IPS DF 4.7 (cell line): ENCODE measurements at regions not wholly inside any gene's neighbourhood (a gene's known extent, or its start where the extent isn't known, plus 50 kb on each side); places are given as distances from the start of the nearest gene placed in this dataset.
"Not testable (repeated sequence)": the region's sequence is repeated elsewhere in the genome, so short reads cannot be mapped to it uniquely, and the experiment has no call there.

Experiments
- DNase-seq: peaks from one replicate; pipeline ENCODE4 v3.0.0-alpha.2; 2013; ENCODE audit warnings: low spot score; ENCODE audit errors: extremely low read depth

- DNase-seq: no peak
Observed at GRCh38 chrX:465418-466215, 78.9 kb upstream of the PPP2R3B start.

GRCh38 chrX:466836-467235 is 80.1 kb upstream of the PPP2R3B start:
- not testable (repeated sequence) for DNase-seq

GRCh38 chrX:467686-468085 is 81.0 kb upstream of the PPP2R3B start:
- not testable (repeated sequence) for DNase-seq

DNA sequence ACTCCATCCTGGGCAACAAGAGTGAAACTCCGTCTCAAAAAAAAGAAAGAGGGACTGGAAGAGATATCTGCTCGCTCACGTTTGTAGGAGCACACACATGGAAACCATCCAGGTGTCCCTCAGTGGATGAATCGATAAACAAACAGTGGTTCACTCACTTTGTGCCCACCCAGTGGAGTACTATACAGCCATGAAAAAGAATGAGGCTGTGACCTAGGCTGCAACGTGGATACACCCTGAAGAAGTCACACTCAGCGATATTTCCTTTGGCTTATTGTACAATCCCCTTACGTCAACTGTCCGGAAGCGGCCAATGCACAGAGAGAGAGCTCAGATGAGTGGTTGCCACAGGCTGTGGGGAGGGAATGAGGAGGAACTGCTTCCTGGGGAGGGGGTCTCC is 82.3 kb upstream of the PPP2R3B start:
- DNase-seq: no peak

- no peak for DNase-seq
Observed at GRCh38 chrX:470686-471085, 84.0 kb upstream of the PPP2R3B start.

DNA sequence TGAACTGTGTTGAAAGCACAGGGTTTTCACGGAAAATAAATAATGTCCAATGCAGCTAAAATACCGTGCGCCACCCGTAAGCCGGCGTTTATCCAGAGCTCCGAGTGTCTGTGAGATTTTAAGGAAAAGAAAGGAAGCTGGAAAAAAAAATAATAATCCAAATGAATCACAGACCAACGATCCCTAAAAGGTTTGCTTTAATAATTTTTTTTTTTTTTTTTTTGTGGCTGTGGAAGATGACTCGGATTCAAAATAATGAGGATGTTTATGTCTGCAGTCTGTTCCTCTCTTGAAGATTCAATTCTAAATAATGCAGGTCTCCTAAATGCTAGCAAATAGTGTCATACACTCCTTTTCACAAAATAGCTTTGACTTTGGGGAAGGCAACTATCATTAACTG is 84.6 kb upstream of the PPP2R3B start:
- DNase-seq: no peak

DNA sequence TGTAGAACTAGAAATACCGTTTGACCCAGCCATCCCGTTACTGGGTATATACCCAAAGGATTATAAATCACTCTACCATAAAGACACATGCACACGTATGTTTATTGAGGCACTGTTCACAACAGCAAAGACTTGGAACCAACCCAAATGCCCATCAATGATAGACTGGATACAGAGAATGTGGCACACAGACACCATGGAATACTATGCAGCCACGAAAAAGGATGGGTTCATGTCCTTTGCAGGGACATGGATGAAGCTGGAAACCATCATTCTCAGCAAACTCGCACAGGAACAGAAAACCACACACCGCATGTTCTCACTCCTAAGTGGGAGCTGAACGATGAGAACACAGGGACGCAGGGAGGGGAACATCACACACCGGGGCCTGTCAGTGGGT is 85.6 kb upstream of the PPP2R3B start:
- DNase-seq: not testable (repeated sequence)

- DNase-seq: no peak
Observed at GRCh38 chrX:475926-476723, 89.4 kb upstream of the PPP2R3B start.

DNA sequence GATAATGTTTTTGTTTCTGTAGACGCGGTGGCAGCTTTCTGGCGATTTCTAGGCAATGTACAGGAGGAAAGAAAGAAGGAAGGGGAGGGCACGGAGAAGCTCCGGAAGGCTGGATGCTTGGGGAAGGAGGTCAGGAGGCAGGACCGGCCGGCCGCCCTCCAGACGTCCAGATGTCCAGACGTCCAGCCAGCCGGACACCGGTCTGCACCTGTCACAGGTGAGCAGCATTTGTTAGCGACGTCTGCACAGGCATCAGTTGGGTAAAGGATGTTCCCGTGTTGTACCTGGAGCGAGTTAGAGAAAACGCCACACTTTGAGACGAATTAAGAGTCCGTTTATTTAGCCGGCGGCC is 90.0 kb upstream of the PPP2R3B start:
- DNase-seq: no peak

DNA sequence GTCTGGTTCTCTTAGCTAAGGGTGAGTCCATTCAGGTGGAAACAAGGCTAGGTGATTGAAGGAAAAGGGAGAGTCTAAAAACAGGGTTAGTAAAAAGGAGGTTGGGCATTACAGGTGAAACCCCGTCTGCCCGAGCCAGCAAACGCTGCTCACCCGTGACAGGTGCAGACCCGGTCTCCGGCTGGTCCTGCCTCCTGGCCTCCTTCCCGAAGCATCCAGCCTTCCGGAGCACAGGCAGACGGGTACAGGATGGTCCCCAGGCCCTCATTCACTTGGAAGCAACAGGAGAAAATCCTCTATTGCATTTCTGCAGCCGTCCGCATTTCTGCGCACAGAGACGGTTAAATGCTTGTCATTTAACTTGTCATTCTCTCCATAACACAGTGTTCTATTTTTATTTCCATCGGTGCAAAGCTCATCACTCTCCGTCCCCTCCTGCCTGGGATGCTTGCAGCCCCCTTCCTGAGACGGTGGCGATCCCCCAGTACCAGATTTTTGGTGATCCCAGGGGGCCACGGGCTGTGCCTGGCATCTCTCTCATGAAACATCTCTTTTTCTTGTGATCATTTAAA is 90.8 kb upstream of the PPP2R3B start:
- DNase-seq: no peak

DNA sequence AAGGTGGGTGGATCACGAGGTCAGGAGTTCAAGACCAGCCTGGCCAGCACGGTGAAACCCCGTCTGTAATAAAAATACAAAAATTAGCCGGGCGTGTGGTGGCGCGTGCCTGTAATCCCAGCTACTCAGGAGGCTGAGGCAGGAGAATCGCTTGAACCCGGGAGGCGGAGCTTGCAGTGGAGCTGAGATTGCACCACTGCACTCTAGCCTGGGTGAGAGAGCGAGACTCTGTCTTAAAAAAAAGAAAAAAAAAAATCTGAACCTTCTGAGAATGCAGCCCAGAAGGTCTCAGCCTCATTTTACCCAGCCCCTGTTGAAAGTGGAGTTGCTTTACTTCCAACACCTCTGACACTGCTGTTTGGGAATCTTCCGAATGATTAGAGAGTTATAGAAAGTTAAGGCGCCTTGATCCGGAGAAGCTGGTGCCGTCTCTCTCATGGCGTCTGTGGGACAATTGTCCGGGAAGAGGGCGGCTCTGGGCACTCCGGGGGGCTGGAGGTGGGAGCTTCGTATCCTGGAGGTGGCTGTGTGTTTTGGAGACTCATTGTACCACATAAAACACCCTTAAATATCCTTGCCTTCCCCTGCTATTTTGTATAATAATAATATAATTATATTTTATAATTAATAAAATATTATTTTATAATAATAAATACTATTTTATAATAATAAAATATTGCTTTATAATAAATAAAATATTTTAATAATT is 92.7 kb upstream of the PPP2R3B start:
- no peak for DNase-seq

DNA sequence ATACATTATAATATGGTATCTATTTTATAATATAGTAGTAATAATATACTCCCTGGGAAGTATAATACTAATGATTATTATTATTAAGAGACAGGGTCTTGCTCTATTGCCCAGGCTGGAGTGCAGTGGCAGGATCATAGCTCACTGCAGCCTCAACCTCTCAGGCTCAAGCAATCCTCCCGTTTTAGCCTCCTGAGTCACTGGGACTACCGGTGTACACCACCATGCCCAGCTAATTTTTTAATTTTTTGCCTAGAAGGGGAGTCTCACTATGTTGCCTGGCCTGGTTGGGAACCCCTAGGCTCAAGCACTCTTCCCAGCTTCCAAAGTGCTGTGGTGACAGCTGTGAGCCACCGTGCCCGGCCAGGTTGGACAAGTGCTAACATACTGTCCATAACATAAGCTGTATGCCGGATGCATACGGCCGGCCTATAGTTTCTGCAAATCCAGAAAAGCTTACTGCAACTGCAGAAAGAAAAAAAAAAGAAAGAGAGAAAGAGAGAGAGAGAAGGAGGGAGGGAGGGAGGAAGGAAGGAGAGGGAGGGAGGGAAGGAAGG is 94.2 kb upstream of the PPP2R3B start:
- DNase-seq: no peak

- no peak for DNase-seq
Observed at GRCh38 chrX:482192-482701, 95.5 kb upstream of the PPP2R3B start.

DNA sequence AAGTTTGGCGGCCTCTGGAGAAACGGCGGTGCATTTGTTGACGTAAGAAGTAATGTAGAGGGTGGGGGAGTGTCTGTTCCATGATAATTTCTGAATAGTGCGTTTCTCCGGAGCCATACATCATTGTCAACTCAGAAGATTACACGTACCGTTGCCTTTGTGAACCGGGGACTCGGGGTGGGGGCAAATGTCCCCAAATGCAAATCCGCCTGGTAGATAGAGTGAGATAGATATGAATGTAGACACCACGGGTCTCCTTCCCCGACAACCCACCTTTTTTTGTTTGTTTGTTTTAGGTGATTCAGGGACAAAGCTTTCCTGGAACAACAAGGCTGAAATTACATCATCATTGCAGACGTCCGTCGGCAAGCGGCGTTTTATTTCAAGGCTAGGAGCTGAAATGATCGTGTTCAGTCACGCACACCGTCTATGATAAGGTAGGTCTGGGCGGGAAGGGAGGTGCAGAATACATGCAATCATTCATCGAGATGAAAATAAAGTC is 96.0 kb upstream of the PPP2R3B start:
- no peak for DNase-seq

GRCh38 chrX:485368-485767 is 98.7 kb upstream of the PPP2R3B start:
- DNase-seq: no peak

GRCh38 chrX:486325-486724 is 99.6 kb upstream of the PPP2R3B start:
- DNase-seq: no peak

DNA sequence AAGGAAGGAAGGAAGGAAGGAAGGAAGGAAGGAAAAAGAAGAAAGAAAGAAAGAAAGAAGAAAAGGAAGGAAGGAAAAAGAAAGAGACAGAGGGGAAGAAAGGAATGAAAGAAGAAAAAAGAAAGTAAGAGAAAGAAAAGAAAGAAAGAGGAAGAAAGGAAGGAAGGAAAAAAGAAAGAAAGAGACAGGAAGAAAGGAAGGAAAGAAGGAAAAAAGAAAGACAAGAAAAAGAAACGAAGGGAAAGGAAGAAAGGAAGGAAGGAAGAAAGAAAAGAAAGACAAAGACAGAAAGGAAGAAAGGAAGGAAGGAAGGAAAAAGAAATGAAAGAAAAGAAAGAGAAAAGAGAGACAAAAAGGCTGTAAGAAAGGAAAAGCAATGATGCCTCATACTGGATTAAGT is 101.1 kb upstream of the PPP2R3B start:
- DNase-seq: no peak

- DNase-seq: no peak
Observed at GRCh38 chrX:489820-490219, 103.1 kb upstream of the PPP2R3B start.

DNA sequence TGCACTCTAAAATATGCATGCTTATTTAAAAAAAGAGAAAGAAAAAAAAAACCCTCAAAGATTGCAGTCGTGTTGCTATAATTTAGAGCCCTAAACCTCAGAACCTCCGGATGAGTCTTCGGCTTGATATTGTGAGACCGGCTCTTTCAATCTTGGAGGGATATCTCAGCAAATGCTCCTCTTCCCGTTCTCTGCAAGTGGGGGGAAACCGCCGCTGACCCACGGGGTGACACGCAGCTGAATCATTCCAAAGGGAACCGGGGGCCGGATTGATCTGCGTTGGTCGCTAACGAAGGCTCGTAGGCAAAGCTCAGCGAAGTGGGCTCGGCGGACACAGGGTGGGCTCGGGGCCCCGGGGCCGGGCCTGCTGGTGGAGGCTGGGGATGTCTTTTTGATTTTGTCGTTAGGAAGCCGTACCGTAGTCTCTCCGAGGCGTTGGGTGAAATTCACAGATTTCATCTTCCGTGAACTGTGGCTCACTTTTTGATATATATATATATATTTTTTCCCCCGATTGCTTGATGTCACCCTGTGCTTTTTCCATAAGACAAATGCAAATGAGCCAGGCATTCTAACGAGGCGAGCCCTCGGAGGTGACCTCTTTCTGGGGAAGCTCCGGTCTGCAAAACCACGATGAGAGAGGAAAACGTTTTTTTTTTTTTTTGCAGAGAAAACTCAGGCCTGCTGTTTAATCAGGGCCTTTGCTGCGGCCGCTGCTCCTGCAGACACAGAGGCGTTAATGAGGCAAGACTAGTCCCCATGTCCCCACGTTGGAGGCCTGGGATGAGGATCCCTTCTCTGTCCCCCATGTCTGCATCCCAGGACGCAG is 110.7 kb upstream of the PPP2R3B start:
- DNase-seq: no peak

DNA sequence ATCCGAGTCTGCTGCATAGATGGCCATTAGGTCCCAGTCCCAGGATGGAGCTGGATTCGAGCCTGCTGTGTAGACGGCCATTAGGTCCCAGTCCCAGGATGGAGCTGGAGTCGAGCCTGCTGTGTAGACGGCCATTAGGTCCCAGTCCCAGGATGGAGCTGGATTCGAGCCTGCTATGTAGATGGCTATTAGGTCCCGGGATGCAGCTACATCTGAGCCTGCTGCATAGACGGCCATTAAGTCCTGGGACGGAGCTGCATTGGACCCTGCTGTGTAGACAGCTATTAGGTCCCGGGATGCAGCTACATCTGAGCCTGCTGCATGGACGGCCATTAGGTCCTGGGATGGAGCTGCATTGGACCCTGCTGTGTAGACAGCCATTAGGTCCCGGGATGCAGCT is 112.2 kb upstream of the PPP2R3B start:
- not testable (repeated sequence) for DNase-seq
